ENCODE measurements at regions not wholly inside any gene's neighbourhood (a gene's known extent, or its start where the extent isn't known, plus 50 kb on each side); places are given as distances from the start of the nearest gene placed in this dataset.
A peak's percentile ranks its signal among the peaks of the same experiment; 100 is the strongest.
"Not testable (repeated sequence)": the region's sequence is repeated elsewhere in the genome, so short reads cannot be mapped to it uniquely, and the experiment has no call there.

- Histone ChIP-seq H3K4me1 (ENCODE audit: control insufficient read depth, insufficient read depth, low read length) (no peaks in the 10 kb centered on the region), H3K4me3 (ENCODE audit: low read length) (no peak overlapping the region)
- DNase-seq (ENCODE audit: low read depth): no peak
These were observed 494.1 kb upstream of the MEIS1 start for GRCh38 chr2:65940856-65941255.

GRCh38 chr2:65939687-65940086 is 495.2 kb upstream of the MEIS1 start:
- Histone ChIP-seq H3K27me3 (replicated peaks; ENCODE audit: control insufficient read depth, insufficient read depth, low read length) (peaks cover 5% of the 10 kb centered on the region), H3K4me1 (ENCODE audit: control insufficient read depth, insufficient read depth, low read length) (no peaks in the 10 kb centered on the region), H3K9ac (ENCODE audit: low read length) (no peak overlapping the region), H3K4me3 (ENCODE audit: low read length) (no peak overlapping the region), H3K36me3 (ENCODE audit: control insufficient read depth, insufficient read depth, low read length, severe bottlenecking) (no peaks in the 10 kb centered on the region), H3K9me3 (ENCODE audit: control insufficient read depth, low read length) (no peaks in the 10 kb centered on the region)
- no peak for DNase-seq (ENCODE audit: low read depth)

More at GRCh38 chr2:65940856-65941255, 494.1 kb upstream of the MEIS1 start:
- Histone ChIP-seq H3K9me3 (ENCODE audit: control insufficient read depth, low read length) (no peaks in the 10 kb centered on the region), H3K9ac (ENCODE audit: low read length) (no peak overlapping the region), H3K27me3 (replicated peaks; ENCODE audit: control insufficient read depth, insufficient read depth, low read length) (peaks cover 5% of the 10 kb centered on the region), H3K36me3 (ENCODE audit: control insufficient read depth, insufficient read depth, low read length, severe bottlenecking) (no peaks in the 10 kb centered on the region)

DNA sequence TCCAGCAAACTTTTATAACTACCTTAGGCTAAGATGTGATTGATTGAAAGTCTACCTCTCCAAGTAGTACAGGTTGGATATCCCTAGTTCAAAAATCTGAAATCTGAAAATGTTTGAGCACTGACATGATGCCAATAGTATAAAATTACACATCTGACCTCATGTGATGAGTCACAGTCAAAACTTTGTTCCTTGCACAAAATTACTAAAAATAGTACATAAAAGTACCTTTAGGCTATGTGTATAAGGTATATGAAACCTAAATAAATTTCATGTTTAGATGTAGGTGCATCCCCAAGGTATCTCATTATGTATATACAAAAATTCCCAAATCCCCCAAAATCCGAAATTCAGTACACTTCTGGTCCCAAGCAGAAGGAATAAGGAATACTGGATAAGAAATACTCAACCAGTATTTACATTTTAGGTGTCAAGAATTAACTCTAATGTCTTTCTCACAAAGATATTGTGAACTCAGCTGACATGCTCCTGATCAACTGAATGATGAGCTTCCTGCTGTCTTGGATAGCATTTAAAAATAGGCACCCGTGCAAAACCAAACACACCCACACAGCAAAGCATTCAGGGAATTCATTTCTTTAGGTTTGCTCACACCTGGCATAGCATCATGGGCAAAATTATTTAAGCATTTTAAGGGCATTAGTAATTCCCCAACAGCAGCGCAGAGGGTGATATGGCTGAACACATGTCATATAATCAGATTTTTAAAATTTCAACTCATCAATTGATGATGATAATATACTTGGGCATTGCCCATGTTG is 497.4 kb upstream of the MEIS1 start:
- Histone ChIP-seq H3K36me3 (ENCODE audit: control insufficient read depth, insufficient read depth, low read length, severe bottlenecking) (no peaks in the 10 kb centered on the region), H3K9me3 (ENCODE audit: control insufficient read depth, low read length) (no peaks in the 10 kb centered on the region), H3K4me3 (ENCODE audit: low read length) (no peak overlapping the region), H3K9ac (ENCODE audit: low read length) (no peak overlapping the region), H3K4me1 (ENCODE audit: control insufficient read depth, insufficient read depth, low read length) (no peaks in the 10 kb centered on the region), H3K27me3 (replicated peaks; ENCODE audit: control insufficient read depth, insufficient read depth, low read length) (peaks cover 15% of the 10 kb centered on the region)
- peak; percentile 40 for DNase-seq (ENCODE audit: low read depth)

DNA sequence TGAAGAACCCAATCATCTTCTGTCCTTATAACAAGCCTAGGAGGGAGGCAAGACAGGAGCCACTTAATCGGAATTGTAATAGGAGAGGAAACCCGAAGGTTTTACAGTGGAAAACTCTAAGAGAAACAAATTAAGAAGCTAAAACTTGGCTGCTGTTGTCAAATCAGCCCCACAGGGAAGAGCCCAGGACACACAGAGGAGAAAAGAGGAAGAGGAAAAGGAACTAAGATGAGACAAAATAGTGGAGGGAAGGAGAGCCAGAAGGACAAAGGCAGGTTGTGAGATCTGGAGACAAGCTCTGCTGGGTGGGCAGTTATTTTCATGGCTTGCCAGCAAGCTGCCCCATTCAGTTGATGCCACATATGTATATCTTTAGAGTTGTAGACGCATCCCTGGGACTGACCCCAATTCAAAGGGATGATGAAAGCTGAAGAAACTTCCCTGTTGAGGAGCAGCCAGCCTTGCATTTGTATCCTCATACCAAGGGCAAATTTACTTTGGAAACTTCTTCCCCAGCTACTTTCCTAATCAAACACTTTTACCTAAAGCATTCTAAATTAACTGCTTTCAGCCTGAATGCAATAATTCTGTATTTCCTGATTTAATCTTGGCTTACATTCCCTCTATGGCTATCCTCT is 499.8 kb upstream of the MEIS1 start:
- H3K9me3 ChIP-seq (ENCODE audit: control insufficient read depth, low read length): no peaks in the 10 kb centered on the region
- H3K4me3 ChIP-seq (ENCODE audit: low read length): no peak overlapping the region
- peak; percentile 13 for DNase-seq (ENCODE audit: low read depth)
- peaks cover 18% of the 10 kb centered on the region for H3K27me3 ChIP-seq (replicated peaks; ENCODE audit: control insufficient read depth, insufficient read depth, low read length)
- H3K36me3 ChIP-seq (ENCODE audit: control insufficient read depth, insufficient read depth, low read length, severe bottlenecking): no peaks in the 10 kb centered on the region
- no peak overlapping the region for H3K9ac ChIP-seq (ENCODE audit: low read length)
- H3K4me1 ChIP-seq (ENCODE audit: control insufficient read depth, insufficient read depth, low read length): no peaks in the 10 kb centered on the region

GRCh38 chr2:65932571-65932970 is 500.2 kb upstream of the SPRED2 start:
- H3K4me3 ChIP-seq (ENCODE audit: low read length): no peak overlapping the region
- no peaks in the 10 kb centered on the region for H3K36me3 ChIP-seq (ENCODE audit: control insufficient read depth, insufficient read depth, low read length, severe bottlenecking)
- H3K9ac ChIP-seq (ENCODE audit: low read length): no peak overlapping the region
- H3K27me3 ChIP-seq (replicated peaks; ENCODE audit: control insufficient read depth, insufficient read depth, low read length): peaks cover 18% of the 10 kb centered on the region
- H3K9me3 ChIP-seq (ENCODE audit: control insufficient read depth, low read length): no peaks in the 10 kb centered on the region
- H3K4me1 ChIP-seq (ENCODE audit: control insufficient read depth, insufficient read depth, low read length): no peaks in the 10 kb centered on the region
- DNase-seq (ENCODE audit: low read depth): no peak

DNA sequence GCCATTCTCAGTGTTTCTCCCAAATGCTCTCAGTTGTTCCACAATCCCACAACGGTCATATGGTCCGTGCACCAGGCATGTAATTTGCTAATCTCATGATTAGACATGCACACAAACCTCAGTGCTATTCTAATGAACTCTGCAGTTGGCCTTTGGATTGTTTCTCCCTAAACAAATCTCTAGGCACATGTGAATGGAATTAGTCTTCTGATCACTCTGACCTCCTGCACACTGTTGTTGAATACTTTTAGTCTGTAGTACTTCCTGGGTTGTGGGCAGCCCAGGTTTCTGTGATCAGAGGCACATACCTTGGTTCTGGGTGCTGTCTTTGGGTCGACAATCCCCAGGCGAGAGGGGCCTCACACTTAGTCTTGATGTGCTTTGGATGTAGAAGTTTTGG is 498.7 kb upstream of the SPRED2 start:
- Histone ChIP-seq H3K9me3 (ENCODE audit: control insufficient read depth, low read length) (no peaks in the 10 kb centered on the region), H3K9ac (ENCODE audit: low read length) (no peak overlapping the region), H3K27me3 (replicated peaks; ENCODE audit: control insufficient read depth, insufficient read depth, low read length) (peaks cover 13% of the 10 kb centered on the region), H3K36me3 (ENCODE audit: control insufficient read depth, insufficient read depth, low read length, severe bottlenecking) (no peaks in the 10 kb centered on the region), H3K4me1 (ENCODE audit: control insufficient read depth, insufficient read depth, low read length) (no peaks in the 10 kb centered on the region), H3K4me3 (ENCODE audit: low read length) (no peak overlapping the region)
- DNase-seq (ENCODE audit: low read depth): no peak

DNA sequence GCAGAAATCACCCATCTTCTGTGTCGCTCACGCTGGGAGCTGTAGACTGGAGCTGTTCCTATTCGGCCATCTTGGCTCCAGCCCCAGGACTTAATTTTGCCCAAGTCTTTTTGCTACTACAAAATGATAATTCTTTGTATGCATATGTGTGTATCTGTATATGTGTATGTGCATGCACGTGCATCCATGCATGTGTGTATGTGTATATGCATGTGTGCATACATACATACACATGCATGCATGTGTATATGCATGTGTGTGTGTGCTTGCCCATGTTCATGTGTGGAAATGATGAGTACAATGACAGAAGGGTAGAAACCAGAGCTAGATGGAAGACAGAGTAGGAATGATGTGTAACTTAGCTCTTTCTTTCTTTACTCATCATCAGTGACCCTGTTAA is 497.9 kb upstream of the SPRED2 start:
- H3K4me1 ChIP-seq (ENCODE audit: control insufficient read depth, insufficient read depth, low read length): no peaks in the 10 kb centered on the region
- no peaks in the 10 kb centered on the region for H3K36me3 ChIP-seq (ENCODE audit: control insufficient read depth, insufficient read depth, low read length, severe bottlenecking)
- no peak for DNase-seq (ENCODE audit: low read depth)

GRCh38 chr2:65929664-65930063 is 497.3 kb upstream of the SPRED2 start:
- peaks cover 13% of the 10 kb centered on the region for H3K27me3 ChIP-seq (replicated peaks; ENCODE audit: control insufficient read depth, insufficient read depth, low read length)
- not testable (repeated sequence) for H3K9me3 ChIP-seq (ENCODE audit: control insufficient read depth, low read length); DNase-seq (ENCODE audit: low read depth); H3K4me1 ChIP-seq (ENCODE audit: control insufficient read depth, insufficient read depth, low read length); H3K36me3 ChIP-seq (ENCODE audit: control insufficient read depth, insufficient read depth, low read length, severe bottlenecking); H3K4me3 ChIP-seq (ENCODE audit: low read length); H3K9ac ChIP-seq (ENCODE audit: low read length)

More for the DNA sequence above, 497.9 kb upstream of the SPRED2 start:
- peaks cover 13% of the 10 kb centered on the region for H3K27me3 ChIP-seq (replicated peaks; ENCODE audit: control insufficient read depth, insufficient read depth, low read length)
- no peaks in the 10 kb centered on the region for H3K9me3 ChIP-seq (ENCODE audit: control insufficient read depth, low read length)
- H3K4me3 ChIP-seq (ENCODE audit: low read length): no peak overlapping the region
- no peak overlapping the region for H3K9ac ChIP-seq (ENCODE audit: low read length)

DNA sequence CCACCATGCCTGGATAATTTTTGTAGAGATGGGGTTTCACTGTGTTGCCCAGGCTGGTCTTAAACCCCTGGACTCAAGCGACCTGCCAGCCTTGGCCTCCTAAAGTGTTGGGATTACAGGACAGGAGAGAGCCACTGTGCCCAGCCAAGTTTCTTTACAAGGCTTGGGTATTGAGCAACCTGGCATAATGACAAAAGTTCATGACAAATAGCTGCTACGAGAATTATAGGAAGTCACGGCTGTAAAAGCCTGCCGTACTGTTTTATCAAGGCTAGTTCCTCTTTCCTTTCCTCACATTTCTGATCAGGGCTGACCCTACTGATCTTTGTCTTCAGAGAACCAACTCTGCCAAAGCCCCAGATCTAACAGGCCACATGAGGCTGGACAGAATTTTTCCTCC is 490.4 kb upstream of the SPRED2 start:
- Histone ChIP-seq H3K4me3 (ENCODE audit: low read length) (peak overlapping the region; percentile 61), H3K27me3 (replicated peaks; ENCODE audit: control insufficient read depth, insufficient read depth, low read length) (no peaks in the 10 kb centered on the region), H3K36me3 (ENCODE audit: control insufficient read depth, insufficient read depth, low read length, severe bottlenecking) (no peaks in the 10 kb centered on the region), H3K9ac (ENCODE audit: low read length) (no peak overlapping the region), H3K4me1 (ENCODE audit: control insufficient read depth, insufficient read depth, low read length) (peaks cover 12% of the 10 kb centered on the region), H3K9me3 (ENCODE audit: control insufficient read depth, low read length) (no peaks in the 10 kb centered on the region)
- DNase-seq (ENCODE audit: low read depth): no peak

- H3K27me3 ChIP-seq (replicated peaks; ENCODE audit: control insufficient read depth, insufficient read depth, low read length): no peaks in the 10 kb centered on the region
- H3K9me3 ChIP-seq (ENCODE audit: control insufficient read depth, low read length): no peaks in the 10 kb centered on the region
- peaks cover 12% of the 10 kb centered on the region for H3K4me1 ChIP-seq (ENCODE audit: control insufficient read depth, insufficient read depth, low read length)
- no peak overlapping the region for H3K4me3 ChIP-seq (ENCODE audit: low read length)
- no peaks in the 10 kb centered on the region for H3K36me3 ChIP-seq (ENCODE audit: control insufficient read depth, insufficient read depth, low read length, severe bottlenecking)
- H3K9ac ChIP-seq (ENCODE audit: low read length): no peak overlapping the region
- no peak for DNase-seq (ENCODE audit: low read depth)
These were observed 489.6 kb upstream of the SPRED2 start for GRCh38 chr2:65922030-65922429.

- Histone ChIP-seq H3K27me3 (replicated peaks; ENCODE audit: control insufficient read depth, insufficient read depth, low read length) (no peaks in the 10 kb centered on the region), H3K36me3 (ENCODE audit: control insufficient read depth, insufficient read depth, low read length, severe bottlenecking) (no peaks in the 10 kb centered on the region), H3K9ac (ENCODE audit: low read length) (no peak overlapping the region), H3K4me1 (ENCODE audit: control insufficient read depth, insufficient read depth, low read length) (peaks cover 12% of the 10 kb centered on the region), H3K4me3 (ENCODE audit: low read length) (no peak overlapping the region), H3K9me3 (ENCODE audit: control insufficient read depth, low read length) (no peaks in the 10 kb centered on the region)
- no peak for DNase-seq (ENCODE audit: low read depth)
These were observed 488.7 kb upstream of the SPRED2 start for GRCh38 chr2:65921116-65921515.

All from adipocyte (in vitro differentiated cells).